Ovary (tissue), 7 donors: ENCODE measurements at regions not wholly inside any gene's neighbourhood (a gene's known extent, or its start where the extent isn't known, plus 50 kb on each side); places are given as distances from the start of the nearest gene placed in this dataset.
"Not testable (repeated sequence)": the region's sequence is repeated elsewhere in the genome, so short reads cannot be mapped to it uniquely, and the experiment has no call there.

ENCODE experiments used
- DNase-seq, 5 donors: peaks; one replicate each; pipeline ENCODE4 v3.0.0-alpha.2; 2019 to 2020
- H3K27ac ChIP-seq, 2 donors: fragments of 200-600 bp; one replicate each; pipeline versions ENCODE4 v1.5.1 to v1.8.0; 2019 to 2022
- H3K27me3 ChIP-seq: fragments of 200-600 bp; one replicate; pipeline ENCODE4 v1.8.0; 2022
- H3K36me3 ChIP-seq: fragments of 200-600 bp; sonication (generic); one replicate; pipeline ENCODE4 v1.5.1; 2019
- H3K4me1 ChIP-seq: one replicate; pipeline ENCODE4 v1.8.1; 2013; ENCODE audit warnings: mild to moderate bottlenecking, moderate library complexity; ENCODE audit not compliant: insufficient read depth
- H3K4me3 ChIP-seq: fragments of 200-600 bp; sonication (generic); one replicate; pipeline ENCODE4 v1.5.1; 2017
- H3K9me3 ChIP-seq, 2 donors: fragments of 200-600 bp in 1 of 2; sonication (generic) in 1 of 2; one replicate each; pipeline versions ENCODE4 v1.5.1 to v1.8.1; 2013 to 2019; ENCODE audit warnings: mild to moderate bottlenecking in 1 of 2, moderate library complexity in 1 of 2
- EP300 ChIP-seq: sonication (generic); formaldehyde crosslinking; IDR thresholded peaks from one replicate; pipeline ENCODE4 v1.6.1; 2017; ENCODE audit warnings: antibody characterized with exemption
- POLR2A ChIP-seq: fragments of 450-650 bp; IDR thresholded peaks from one replicate; pipeline ENCODE4 v1.6.1; 2017; ENCODE audit warnings: antibody characterized with exemption, mild to moderate bottlenecking, moderate library complexity
- WGBS, 3 donors: extraction: QIAGEN DNeasy Blood & Tissue Kit in 1 of 3; methylation state at CpG; one replicate each; pipeline versions ENCODE4 v1.1.5 to v1.1.7; 2013 to 2017; 5-methylcytosine and 5-hydroxymethylcytosine counted together
- intact Hi-C, 4 donors: fragments of 100-400 bp; cut with DNase I; formaldehyde crosslinking; loops; one replicate each; pipeline versions ENCODE4 v1.11.0 to v1.15.1; 2022 to 2023
- TF ChIP-seq, protein P1 (sequence below), 3 donors: fragments of 450-650 bp in 2 of 3; fragments of 200-600 bp in 1 of 3; IDR thresholded peaks; one replicate each; pipeline versions ENCODE4 v1.5.1 to v1.8.0; 2016 to 2022; ENCODE audit warnings: antibody characterized with exemption in 3 of 3, mild to moderate bottlenecking in 1 of 3
- donor health status: DM: no; HTN: no; CAD: no; lungs with moderate emphysema.
- donor health status: DM: no; HTN: no; CAD: no.
- donor health status: Bipolar disorder and iron deficiency.
- donor health status: DM: no; HTN: no; CAD: no.
- donor health status: DM: yes; HTN: yes; CAD: no.

DNA sequence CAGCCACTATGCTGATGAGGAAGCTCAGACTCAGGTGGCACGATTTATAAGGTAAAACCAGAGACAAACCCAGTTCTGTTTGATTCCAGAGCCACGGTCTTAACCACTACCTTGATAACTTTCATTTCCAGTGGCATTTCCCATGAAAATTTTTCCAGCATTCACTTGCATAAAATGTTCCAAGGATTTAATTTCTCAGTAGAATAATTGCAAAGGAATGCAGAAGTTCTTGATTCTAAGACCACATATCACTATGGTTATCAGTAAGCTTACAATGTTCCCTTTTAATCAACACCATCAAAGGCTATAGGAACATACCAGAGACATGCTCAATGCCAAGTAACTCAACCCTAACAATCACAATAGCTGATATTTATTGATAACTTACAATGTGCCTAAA lies 306.0 kb upstream of the HS3ST5 start:
- no peak for TF ChIP-seq POLR2A
- TF ChIP-seq, protein P1, sequence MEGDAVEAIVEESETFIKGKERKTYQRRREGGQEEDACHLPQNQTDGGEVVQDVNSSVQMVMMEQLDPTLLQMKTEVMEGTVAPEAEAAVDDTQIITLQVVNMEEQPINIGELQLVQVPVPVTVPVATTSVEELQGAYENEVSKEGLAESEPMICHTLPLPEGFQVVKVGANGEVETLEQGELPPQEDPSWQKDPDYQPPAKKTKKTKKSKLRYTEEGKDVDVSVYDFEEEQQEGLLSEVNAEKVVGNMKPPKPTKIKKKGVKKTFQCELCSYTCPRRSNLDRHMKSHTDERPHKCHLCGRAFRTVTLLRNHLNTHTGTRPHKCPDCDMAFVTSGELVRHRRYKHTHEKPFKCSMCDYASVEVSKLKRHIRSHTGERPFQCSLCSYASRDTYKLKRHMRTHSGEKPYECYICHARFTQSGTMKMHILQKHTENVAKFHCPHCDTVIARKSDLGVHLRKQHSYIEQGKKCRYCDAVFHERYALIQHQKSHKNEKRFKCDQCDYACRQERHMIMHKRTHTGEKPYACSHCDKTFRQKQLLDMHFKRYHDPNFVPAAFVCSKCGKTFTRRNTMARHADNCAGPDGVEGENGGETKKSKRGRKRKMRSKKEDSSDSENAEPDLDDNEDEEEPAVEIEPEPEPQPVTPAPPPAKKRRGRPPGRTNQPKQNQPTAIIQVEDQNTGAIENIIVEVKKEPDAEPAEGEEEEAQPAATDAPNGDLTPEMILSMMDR (IDR thresholded peaks at IDR 0.05), result no peak
- no peak for TF ChIP-seq EP300
- Histone ChIP-seq H3K27me3 (no peaks in the 10 kb centered on the region), H3K36me3 (no peaks in the 10 kb centered on the region), H3K4me1 (no peaks in the 10 kb centered on the region), H3K27ac (no peak overlapping the region), H3K4me3 (no peak overlapping the region), H3K9me3 (no peaks in the 10 kb centered on the region)
- WGBS, 3 donors, result 68 to 72% (median 69%) methylated on average over 2 of the region's 2 CpGs
- intact Hi-C loops, result no loop called here
- DNase-seq, result no peak

- Histone ChIP-seq H3K9me3 (no peaks in the 10 kb centered on the region), H3K4me3 (no peak overlapping the region), H3K4me1 (peaks cover 1% of the 10 kb centered on the region), H3K27me3 (no peaks in the 10 kb centered on the region), H3K36me3 (no peaks in the 10 kb centered on the region), H3K27ac (no peak overlapping the region)
- 22 to 29% (median 26%) methylated on average over 4 of the region's 4 CpGs for WGBS, 3 donors
- no peak for DNase-seq
- intact Hi-C loops, result no loop called here
- TF ChIP-seq EP300 (no peak), POLR2A (no peak)
- TF ChIP-seq, protein P1 (IDR thresholded peaks at IDR 0.05), result no peak
These were observed 295.5 kb upstream of the HS3ST5 start for GRCh38 chr6:114638341-114638740.

DNA sequence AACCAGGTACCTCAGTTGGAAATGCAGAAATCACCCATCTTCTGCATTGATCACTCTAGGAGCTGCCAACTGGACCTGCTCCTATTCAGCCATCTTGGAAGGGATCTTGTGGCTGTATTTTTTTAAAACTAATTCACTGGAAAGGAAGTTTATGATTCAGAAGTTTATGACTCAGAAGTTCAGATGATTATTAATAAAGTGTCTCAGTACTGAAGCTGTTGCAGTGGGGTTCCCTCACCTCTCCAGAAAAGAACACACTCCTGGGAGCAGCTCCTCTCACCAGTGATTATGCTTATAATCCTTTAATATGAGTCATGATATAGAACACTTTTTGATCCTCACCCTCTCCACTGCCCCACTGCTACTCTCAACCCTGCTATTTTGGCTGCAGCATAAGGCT lies 291.2 kb upstream of the HS3ST5 start:
- Histone ChIP-seq H3K4me3 (no peak overlapping the region), H3K27ac (no peak overlapping the region), H3K9me3 (no peaks in the 10 kb centered on the region), H3K36me3 (no peaks in the 10 kb centered on the region), H3K27me3 (no peaks in the 10 kb centered on the region), H3K4me1 (peaks cover 1% of the 10 kb centered on the region)
- intact Hi-C loops, result no loop called here
- TF ChIP-seq POLR2A, result no peak
- DNase-seq, result no peak

DNA sequence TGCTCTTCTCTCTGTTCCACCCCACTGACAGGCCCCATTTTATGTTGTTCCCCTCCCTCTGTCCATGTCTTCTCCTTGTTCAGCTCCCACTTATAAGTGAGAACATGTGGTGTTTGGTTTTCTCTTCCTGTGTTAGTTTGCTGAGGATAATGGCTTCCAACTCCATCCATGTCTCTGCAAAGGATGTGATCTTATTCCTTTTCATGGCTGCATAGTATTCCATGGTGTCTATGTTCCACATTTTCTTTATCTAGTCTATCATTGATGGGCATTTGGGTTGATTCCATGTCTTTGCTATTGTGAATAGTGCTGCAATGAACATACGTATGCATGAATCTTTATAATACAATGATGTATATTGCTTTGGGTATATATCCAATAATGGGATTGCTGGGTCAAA lies 283.4 kb upstream of the HS3ST5 start:
- H3K27me3 ChIP-seq, H3K36me3 ChIP-seq, H3K4me1 ChIP-seq, intact Hi-C loops, H3K4me3 ChIP-seq, H3K9me3 ChIP-seq, DNase-seq, H3K27ac ChIP-seq: not testable (repeated sequence)
- WGBS, 3 donors, result 91 to 99% (median 97%) methylated on average over 1 of the region's 1 CpG

GRCh38 chr6:114619621-114620200 lies 276.9 kb upstream of the HS3ST5 start:
- no peak for DNase-seq
- no peak for TF ChIP-seq EP300
- TF ChIP-seq POLR2A, result no peak
- TF ChIP-seq, protein P1 (IDR thresholded peaks at IDR 0.05), result no peak
- H3K4me1 ChIP-seq, result no peaks in the 10 kb centered on the region
- H3K4me3 ChIP-seq, result no peak overlapping the region
- no peaks in the 10 kb centered on the region for H3K9me3 ChIP-seq
- H3K36me3 ChIP-seq, result no peaks in the 10 kb centered on the region
- no peaks in the 10 kb centered on the region for H3K27me3 ChIP-seq
- H3K27ac ChIP-seq, result no peak overlapping the region
- intact Hi-C loops, result no loop called here
- 13 to 37% (median 15%) methylated on average over 2 of the region's 2 CpGs for WGBS, 3 donors

DNA sequence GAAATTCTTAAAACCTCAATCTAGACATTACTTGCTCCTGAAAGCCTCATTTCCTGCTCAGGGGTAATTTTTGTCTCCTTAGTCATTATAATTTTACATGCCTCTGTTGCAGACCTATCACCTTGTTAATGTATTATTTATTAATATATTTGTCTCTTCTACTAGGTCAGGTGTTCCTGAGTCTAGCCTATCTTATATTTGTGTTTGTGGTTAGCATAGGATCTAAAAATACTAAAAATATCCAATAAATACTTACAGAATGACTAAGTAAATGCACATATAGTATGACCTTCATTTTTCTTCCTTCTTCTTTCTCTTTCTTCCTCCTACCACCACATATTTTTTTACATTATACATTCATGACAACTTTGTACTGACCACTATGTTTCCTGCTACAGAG lies 268.9 kb upstream of the HS3ST5 start:
- Histone ChIP-seq H3K4me1 (no peaks in the 10 kb centered on the region), H3K9me3 (no peaks in the 10 kb centered on the region), H3K4me3 (no peak overlapping the region), H3K36me3 (no peaks in the 10 kb centered on the region), H3K27ac (no peak overlapping the region), H3K27me3 (no peaks in the 10 kb centered on the region)
- no peak for DNase-seq
- intact Hi-C loops, result no loop called here
- TF ChIP-seq POLR2A, result no peak
- TF ChIP-seq, protein P1 (IDR thresholded peaks at IDR 0.05), result no peak
- no peak for TF ChIP-seq EP300
